ENCODE measurements at regions not wholly inside any gene's neighbourhood (a gene's known extent, or its start where the extent isn't known, plus 50 kb on each side); places are given as distances from the start of the nearest gene placed in this dataset.
A peak's percentile ranks its signal among the peaks of the same experiment; 100 is the strongest.
"Not testable (repeated sequence)": the region's sequence is repeated elsewhere in the genome, so short reads cannot be mapped to it uniquely, and the experiment has no call there.

DNA sequence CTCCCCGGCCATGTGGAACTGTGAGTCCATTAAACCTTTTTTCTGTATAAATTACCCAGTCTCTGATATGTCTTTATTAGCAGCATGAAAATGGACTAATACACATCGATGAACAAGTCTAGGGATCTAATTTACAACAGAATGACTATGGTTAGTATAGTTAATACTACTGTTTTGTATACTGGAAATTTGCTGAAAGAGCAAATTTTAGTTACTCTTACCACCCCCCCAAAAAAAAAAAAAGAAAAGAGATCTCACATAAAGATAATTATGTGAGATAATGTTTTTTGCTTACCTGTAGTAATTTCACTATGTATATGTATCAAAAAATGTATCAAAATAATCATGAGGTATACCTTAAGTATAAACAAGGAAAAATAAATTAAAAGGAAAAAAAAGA is 199.5 kb upstream of the GRM3 start:
- Histone ChIP-seq H3K4me3 (no peak overlapping the region), H3K9me3 (no peaks in the 10 kb centered on the region), H3K36me3 (ENCODE audit: low read depth, missing control alignments) (no peaks in the 10 kb centered on the region), H3K4me1 (no peaks in the 10 kb centered on the region), H3K27me3 (no peaks in the 10 kb centered on the region), H3K27ac (no peak overlapping the region)
- intact Hi-C loops (cut with DNase I; ENCODE audit: low total_unique reads): no loop called here
- no peak for DNase-seq
- TF ChIP-seq, protein P1, sequence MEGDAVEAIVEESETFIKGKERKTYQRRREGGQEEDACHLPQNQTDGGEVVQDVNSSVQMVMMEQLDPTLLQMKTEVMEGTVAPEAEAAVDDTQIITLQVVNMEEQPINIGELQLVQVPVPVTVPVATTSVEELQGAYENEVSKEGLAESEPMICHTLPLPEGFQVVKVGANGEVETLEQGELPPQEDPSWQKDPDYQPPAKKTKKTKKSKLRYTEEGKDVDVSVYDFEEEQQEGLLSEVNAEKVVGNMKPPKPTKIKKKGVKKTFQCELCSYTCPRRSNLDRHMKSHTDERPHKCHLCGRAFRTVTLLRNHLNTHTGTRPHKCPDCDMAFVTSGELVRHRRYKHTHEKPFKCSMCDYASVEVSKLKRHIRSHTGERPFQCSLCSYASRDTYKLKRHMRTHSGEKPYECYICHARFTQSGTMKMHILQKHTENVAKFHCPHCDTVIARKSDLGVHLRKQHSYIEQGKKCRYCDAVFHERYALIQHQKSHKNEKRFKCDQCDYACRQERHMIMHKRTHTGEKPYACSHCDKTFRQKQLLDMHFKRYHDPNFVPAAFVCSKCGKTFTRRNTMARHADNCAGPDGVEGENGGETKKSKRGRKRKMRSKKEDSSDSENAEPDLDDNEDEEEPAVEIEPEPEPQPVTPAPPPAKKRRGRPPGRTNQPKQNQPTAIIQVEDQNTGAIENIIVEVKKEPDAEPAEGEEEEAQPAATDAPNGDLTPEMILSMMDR (IDR thresholded peaks at IDR 0.05): no peak
- TF ChIP-seq POLR2A (IDR thresholded peaks at IDR 0.05): no peak
- WGBS, 2 donors: 93 to 98% methylated on average over 2 of the region's 2 CpGs

DNA sequence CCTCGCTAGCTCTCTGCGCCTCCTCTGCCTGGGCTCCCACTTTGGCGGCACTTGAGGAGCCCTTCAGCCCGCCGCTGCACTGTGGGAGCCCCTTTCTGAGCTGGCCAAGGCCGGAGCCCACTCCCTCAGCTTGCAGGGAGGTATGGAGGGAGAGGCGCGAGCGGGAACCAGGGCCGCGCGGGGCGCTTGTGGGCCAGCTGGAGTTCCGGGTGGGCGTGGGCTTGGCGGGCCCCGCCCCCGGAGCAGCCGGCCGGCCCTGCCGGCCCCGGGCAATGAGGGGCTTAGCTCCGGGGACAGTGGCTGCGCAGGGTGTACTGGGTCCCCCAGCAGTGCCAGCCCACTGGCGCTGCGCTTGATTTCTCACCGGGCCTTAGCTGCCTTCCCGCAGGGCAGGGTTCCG is 203.3 kb upstream of the GRM3 start:
- not testable (repeated sequence) for H3K9me3 ChIP-seq
- 68 to 74% methylated on average over 13 to 29 of the region's 29 CpGs for WGBS, 2 donors

DNA sequence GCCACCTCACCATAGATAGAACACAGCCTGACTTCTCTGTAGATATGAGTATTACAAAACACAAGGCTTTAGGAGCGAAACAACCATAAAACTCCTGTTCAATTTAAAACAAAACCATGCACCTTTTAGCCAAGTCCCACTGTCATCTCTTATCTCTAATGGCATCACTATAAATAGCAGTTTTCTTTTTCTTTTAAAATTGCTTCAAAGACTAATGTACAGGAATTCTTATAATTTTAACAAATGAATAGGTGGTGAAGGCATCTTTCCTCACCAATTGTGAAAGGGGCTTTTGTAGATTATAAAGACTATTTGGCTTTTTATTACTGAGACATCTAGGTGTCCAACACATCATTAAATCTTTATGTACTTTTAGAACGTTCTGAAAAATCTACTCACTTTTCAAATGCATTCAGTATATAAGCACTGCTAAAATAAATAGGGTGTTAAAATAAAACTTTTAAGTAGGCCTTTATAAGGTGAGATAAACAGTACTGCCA is 205.7 kb upstream of the GRM3 start:
- 75 to 82% methylated on average over 2 of the region's 2 CpGs for WGBS, 2 donors
- intact Hi-C loops (cut with DNase I; ENCODE audit: low total_unique reads): no loop called here

More for the DNA sequence above, 203.3 kb upstream of the GRM3 start:
- H3K4me1 ChIP-seq; H3K36me3 ChIP-seq (ENCODE audit: low read depth, missing control alignments); H3K27ac ChIP-seq; intact Hi-C loops (cut with DNase I; ENCODE audit: low total_unique reads); H3K27me3 ChIP-seq: not testable (repeated sequence)
- H3K4me3 ChIP-seq: peak overlapping the region; percentile 22 to 38
- DNase-seq: peak; percentile 32

DNA sequence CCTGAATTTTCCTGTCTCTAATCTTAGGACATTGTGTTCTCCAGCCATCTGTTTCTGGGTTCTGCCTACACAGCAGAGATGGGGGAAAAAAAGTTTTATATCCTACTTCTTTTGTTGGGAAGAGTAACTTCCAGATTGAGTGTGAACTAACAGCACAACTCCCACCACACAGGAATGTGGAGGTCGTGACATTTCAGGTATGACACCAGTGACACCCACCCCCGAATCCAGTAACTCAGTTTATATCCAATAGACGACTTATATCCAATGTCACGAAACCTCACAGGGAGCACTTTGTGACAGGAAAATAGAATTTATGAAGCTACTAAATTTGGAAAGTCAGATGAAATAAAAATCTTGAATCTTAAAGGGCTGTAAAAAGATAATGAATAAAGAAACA is 211.9 kb upstream of the GRM3 start:
- Histone ChIP-seq H3K4me1 (peaks cover 14% of the 10 kb centered on the region), H3K36me3 (ENCODE audit: low read depth, missing control alignments) (no peaks in the 10 kb centered on the region), H3K4me3 (no peak overlapping the region), H3K9me3 (no peaks in the 10 kb centered on the region), H3K27ac (no peak overlapping the region), H3K27me3 (no peaks in the 10 kb centered on the region)
- intact Hi-C loops (cut with DNase I; ENCODE audit: low total_unique reads): no loop called here
- DNase-seq: no peak
- TF ChIP-seq, protein P1 (IDR thresholded peaks at IDR 0.05): no peak
- TF ChIP-seq POLR2A (IDR thresholded peaks at IDR 0.05): no peak
- WGBS, 2 donors: 47 to 55% methylated on average over 4 of the region's 4 CpGs

More for the DNA sequence above, 205.7 kb upstream of the GRM3 start:
- H3K9me3 ChIP-seq: no peaks in the 10 kb centered on the region
- H3K27me3 ChIP-seq: no peaks in the 10 kb centered on the region
- TF ChIP-seq POLR2A (IDR thresholded peaks at IDR 0.05): no peak
- TF ChIP-seq, protein P1 (IDR thresholded peaks at IDR 0.05): no peak
- no peaks in the 10 kb centered on the region for H3K36me3 ChIP-seq (ENCODE audit: low read depth, missing control alignments)
- no peak overlapping the region for H3K27ac ChIP-seq
- H3K4me3 ChIP-seq: no peak overlapping the region
- H3K4me1 ChIP-seq: no peaks in the 10 kb centered on the region
- DNase-seq: no peak

DNA sequence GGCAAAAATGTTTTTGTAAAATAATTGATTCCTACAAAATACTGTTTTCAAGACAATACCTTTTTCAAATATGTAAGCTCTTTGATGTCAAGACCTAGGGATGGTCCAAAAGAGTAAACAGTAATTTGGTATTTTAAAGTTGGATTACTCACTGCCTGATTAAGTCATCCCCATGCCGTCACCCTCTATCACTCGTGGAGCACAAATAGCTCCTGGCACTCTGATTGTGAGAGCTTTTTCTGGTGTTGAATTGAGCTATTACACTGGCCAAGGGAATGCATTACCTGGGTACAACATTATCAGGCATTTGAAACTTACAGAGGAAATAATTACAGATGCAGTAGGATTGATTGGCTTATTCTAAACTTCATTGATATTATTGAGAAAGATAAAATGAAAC is 231.9 kb upstream of the GRM3 start:
- H3K27ac ChIP-seq: no peak overlapping the region
- DNase-seq: no peak
- no peaks in the 10 kb centered on the region for H3K36me3 ChIP-seq (ENCODE audit: low read depth, missing control alignments)
- no peaks in the 10 kb centered on the region for H3K27me3 ChIP-seq
- H3K9me3 ChIP-seq: no peaks in the 10 kb centered on the region
- TF ChIP-seq, protein P1 (IDR thresholded peaks at IDR 0.05): no peak
- TF ChIP-seq POLR2A (IDR thresholded peaks at IDR 0.05): no peak
- 59 to 66% methylated on average over 2 of the region's 2 CpGs for WGBS, 2 donors
- intact Hi-C loops (cut with DNase I; ENCODE audit: low total_unique reads): no loop called here
- H3K4me3 ChIP-seq: no peak overlapping the region
- no peaks in the 10 kb centered on the region for H3K4me1 ChIP-seq
